Mucosa of descending colon (tissue), 3 donors: ENCODE measurements at regions not wholly inside any gene's neighbourhood (a gene's known extent, or its start where the extent isn't known, plus 50 kb on each side); places are given as distances from the start of the nearest gene placed in this dataset.
"Not testable (repeated sequence)": the region's sequence is repeated elsewhere in the genome, so short reads cannot be mapped to it uniquely, and the experiment has no call there.

Experiments
- ATAC-seq: fragments of 200-7000 bp; cut with Tn5 transposase; one replicate; pipeline ENCODE4 v1.9.1; 2020; ENCODE audit warnings: mild to moderate bottlenecking, moderate library complexity
- DNase-seq, 3 donors: peaks; one replicate each; pipeline ENCODE4 v3.0.0-alpha.2; 2020
- H3K36me3 ChIP-seq: fragments of 200-600 bp; one replicate; pipeline ENCODE4 v1.8.0; 2021; ENCODE audit warnings: low read depth, mild to moderate bottlenecking
- H3K4me1 ChIP-seq: fragments of 200-600 bp; one replicate; pipeline ENCODE4 v1.8.0; 2021; ENCODE audit warnings: low read depth, mild to moderate bottlenecking
- H3K4me3 ChIP-seq: fragments of 200-600 bp; one replicate; pipeline ENCODE4 v1.8.0; 2021; ENCODE audit warnings: mild to moderate bottlenecking
- H3K9me3 ChIP-seq: fragments of 200-600 bp; one replicate; pipeline ENCODE4 v1.8.0; 2021; ENCODE audit warnings: mild to moderate bottlenecking
- intact Hi-C, 2 donors: fragments of 100-400 bp; cut with DNase I in 1 of 2; cut with micrococcal nuclease in 1 of 2; formaldehyde crosslinking; loops; one replicate each; pipeline versions ENCODE4 v1.11.0 to v1.11.1; 2022; cut with DNase I, micrococcal nuclease
- TF ChIP-seq, protein P1 (sequence below): fragments of 200-600 bp; IDR thresholded peaks from one replicate; pipeline ENCODE4 v1.8.0; 2022; ENCODE audit warnings: antibody characterized with exemption, mild to moderate bottlenecking
- donor health status: DM: no; HTN: no; CAD: no; lungs with moderate emphysema.
- donor health status: DM: no; HTN: no; CAD: no.
- donor health status: DM: no; HTN: yes; CAD: no.

DNA sequence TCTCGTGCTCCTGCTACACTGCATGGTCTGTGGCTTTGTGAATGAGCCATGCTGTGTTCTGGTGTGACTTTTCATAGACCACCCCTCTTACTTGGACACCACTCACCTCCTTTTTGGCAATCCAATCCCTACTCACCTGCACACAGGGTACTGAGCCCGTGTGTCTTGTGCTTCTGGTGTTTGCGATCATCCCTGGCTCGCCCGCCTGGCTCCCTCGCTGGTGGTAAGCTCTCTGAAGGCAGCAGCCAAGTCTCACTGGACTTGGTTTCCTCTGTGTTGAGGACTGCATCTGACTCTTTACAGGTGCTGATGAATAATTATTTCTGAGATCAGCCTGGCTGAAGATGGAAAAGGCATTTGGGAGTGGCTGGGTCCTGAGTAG, 276.8 kb downstream of the TSN start:
- ATAC-seq (no peak), DNase-seq (no peak)
- Histone ChIP-seq H3K9me3 (no peaks in the 10 kb centered on the region), H3K4me1 (no peaks in the 10 kb centered on the region), H3K4me3 (no peak overlapping the region), H3K36me3 (no peaks in the 10 kb centered on the region)
- TF ChIP-seq, protein P1, sequence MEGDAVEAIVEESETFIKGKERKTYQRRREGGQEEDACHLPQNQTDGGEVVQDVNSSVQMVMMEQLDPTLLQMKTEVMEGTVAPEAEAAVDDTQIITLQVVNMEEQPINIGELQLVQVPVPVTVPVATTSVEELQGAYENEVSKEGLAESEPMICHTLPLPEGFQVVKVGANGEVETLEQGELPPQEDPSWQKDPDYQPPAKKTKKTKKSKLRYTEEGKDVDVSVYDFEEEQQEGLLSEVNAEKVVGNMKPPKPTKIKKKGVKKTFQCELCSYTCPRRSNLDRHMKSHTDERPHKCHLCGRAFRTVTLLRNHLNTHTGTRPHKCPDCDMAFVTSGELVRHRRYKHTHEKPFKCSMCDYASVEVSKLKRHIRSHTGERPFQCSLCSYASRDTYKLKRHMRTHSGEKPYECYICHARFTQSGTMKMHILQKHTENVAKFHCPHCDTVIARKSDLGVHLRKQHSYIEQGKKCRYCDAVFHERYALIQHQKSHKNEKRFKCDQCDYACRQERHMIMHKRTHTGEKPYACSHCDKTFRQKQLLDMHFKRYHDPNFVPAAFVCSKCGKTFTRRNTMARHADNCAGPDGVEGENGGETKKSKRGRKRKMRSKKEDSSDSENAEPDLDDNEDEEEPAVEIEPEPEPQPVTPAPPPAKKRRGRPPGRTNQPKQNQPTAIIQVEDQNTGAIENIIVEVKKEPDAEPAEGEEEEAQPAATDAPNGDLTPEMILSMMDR, result no peak
- intact Hi-C loops, result no loop called here

DNA sequence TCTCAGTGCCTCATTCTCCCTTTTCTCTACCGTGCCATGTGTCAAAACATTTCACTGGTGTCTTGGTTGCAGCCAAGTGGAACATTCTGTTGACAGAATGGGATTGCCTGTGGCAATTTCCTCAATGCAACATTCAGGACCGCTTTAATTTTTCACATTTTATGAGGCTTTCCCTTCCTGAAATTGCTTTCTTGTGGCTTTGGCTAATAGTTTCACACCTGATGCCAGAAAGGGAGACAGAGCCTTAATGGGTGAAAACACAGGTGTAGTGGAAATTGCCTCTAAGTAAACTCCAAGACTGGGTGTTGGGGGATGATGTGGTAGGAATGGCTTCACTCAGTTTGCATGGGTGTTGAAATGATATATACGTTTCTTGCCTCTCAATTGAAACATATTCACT, 278.3 kb downstream of the TSN start:
- ATAC-seq, result no peak
- no peak for DNase-seq
- Histone ChIP-seq H3K4me1 (no peaks in the 10 kb centered on the region), H3K36me3 (no peaks in the 10 kb centered on the region), H3K9me3 (no peaks in the 10 kb centered on the region), H3K4me3 (no peak overlapping the region)
- intact Hi-C loops, result no loop called here
- TF ChIP-seq, protein P1, result no peak

DNA sequence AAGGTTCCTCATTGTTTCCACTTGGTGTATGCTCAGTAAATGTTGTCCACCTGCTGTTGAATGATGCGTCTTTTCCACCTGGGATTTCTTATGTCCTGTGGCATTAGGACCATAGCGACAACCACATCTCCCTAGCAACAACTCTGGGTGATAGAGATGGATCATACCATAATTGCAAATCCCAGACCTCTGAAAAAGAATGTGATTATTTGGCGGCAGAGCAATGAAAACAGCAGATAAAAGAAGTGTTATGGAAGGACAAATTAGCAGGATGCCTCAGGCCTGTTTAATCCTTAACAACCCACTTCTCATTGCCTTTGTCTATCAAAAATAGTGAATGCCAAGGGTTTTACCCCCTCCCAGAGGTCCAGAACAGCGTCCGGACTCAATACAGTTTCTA, 278.9 kb downstream of the TSN start:
- Histone ChIP-seq H3K4me3 (no peak overlapping the region), H3K36me3 (no peaks in the 10 kb centered on the region), H3K9me3 (no peaks in the 10 kb centered on the region), H3K4me1 (no peaks in the 10 kb centered on the region)
- intact Hi-C loops, result no loop called here
- TF ChIP-seq, protein P1, result no peak
- ATAC-seq (no peak), DNase-seq (no peak)

DNA sequence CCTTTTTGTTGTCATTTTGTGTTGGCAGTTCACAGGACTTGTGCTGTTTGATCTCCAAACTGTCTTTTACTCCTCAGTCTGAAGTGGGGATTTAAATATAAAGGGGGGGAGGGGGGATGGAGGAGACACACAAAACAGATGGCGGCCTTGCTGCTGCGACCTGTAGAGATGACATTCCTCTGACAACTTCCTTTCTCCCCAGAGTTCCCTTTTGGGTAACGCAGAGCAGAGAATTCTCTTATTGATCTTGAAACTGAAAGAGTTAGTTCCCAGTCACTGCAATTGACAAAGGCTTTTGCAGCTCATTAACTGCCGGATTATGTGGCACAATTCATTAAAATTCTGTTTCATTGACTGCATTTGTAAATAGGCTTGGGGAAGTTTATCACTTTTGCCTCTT, 279.3 kb downstream of the TSN start:
- Histone ChIP-seq H3K9me3 (no peaks in the 10 kb centered on the region), H3K4me3 (no peak overlapping the region), H3K4me1 (no peaks in the 10 kb centered on the region), H3K36me3 (no peaks in the 10 kb centered on the region)
- DNase-seq (no peak), ATAC-seq (no peak)
- TF ChIP-seq, protein P1, result no peak
- intact Hi-C loops, result no loop called here

DNA sequence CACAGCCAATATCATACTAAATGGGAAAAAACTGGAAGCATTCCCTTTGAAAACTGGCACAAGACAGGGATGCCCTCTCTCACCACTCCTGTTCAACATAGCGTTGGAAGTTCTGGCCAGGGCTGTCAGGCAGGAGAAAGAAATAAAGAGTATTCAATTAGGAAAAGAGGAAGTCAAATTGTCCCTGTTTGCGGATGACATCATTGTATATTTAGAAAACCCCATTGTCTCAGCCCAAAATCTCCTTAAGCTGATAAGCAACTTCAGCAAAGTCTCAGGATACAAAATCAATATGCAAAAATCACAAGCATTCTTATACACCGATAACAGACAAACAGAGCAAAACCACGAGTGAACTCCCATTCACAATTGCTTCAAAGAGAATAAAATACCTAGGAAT, 283.4 kb downstream of the TSN start:
- intact Hi-C loops, H3K4me3 ChIP-seq, H3K4me1 ChIP-seq, DNase-seq, ATAC-seq, H3K36me3 ChIP-seq, H3K9me3 ChIP-seq: not testable (repeated sequence)

DNA sequence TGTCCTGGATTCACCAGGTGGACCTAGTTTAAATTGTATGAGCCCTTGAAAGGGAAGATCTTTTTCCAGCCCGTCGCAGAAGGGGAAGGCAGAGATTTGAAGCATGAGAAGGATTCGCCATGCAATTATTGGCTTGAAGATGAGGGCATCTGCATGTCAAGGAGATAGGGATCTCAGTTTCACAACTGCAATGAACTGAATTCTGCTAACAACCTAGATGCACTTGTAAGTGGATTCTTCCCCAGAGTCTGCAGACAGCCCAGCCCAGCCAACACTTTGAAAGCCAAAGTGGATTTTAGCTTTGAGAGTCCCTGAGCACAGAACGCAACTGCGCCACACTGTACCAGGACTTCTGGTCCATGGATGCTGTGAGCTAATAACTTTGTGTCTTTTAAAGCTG, 286.0 kb downstream of the TSN start:
- TF ChIP-seq, protein P1, result no peak
- intact Hi-C loops, result no loop called here
- H3K4me3 ChIP-seq, result no peak overlapping the region
- DNase-seq (no peak), ATAC-seq (no peak)
- no peaks in the 10 kb centered on the region for H3K9me3 ChIP-seq
- H3K36me3 ChIP-seq, result no peaks in the 10 kb centered on the region
- no peaks in the 10 kb centered on the region for H3K4me1 ChIP-seq

DNA sequence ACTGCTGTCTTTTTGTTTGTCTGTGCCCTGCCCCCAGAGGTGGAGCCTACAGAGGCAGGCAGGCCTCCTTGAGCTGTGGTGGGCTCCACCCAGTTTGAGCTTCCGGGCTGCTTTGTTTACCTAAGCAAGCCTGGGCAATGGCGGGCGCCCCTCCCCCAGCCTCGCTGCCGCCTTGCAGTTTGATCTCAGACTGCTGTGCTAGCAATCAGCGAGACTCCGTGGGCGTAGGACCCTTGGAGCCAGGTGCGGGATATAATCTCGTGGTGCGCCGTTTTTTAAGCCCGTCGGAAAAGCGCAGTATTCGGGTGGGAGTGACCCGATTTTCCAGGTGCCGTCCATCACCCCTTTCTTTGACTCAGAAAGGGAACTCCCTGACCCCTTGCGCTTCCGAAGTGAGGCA, 296.2 kb downstream of the TSN start:
- H3K9me3 ChIP-seq, H3K36me3 ChIP-seq, intact Hi-C loops, ATAC-seq, H3K4me3 ChIP-seq, H3K4me1 ChIP-seq, DNase-seq: not testable (repeated sequence)
